ENCODE measurements at regions not wholly inside any gene's neighbourhood (a gene's known extent, or its start where the extent isn't known, plus 50 kb on each side); places are given as distances from the start of the nearest gene placed in this dataset.

DNA sequence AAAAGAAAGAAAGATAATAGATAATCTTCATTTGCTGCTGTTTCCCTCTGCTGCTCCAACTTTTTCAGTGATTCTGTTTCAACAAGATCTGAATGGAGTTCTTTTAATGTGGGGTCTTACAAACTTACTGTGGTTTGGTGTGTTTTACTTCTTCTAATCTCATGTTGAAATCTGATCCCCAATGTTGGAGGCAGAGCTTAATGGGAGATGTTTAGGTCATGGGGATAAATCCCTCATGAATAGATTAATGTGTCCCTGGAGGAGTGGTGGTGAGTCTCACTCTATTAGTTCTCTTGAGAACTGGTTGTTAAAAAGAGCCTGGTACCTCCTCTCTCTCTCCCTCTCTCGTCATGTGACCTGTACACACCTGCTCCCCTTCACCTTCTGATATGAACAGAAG, 442.4 kb downstream of the EPHA4 start:
- H3K36me3 ChIP-seq (replicated peaks): no peaks in the 10 kb centered on the region
- H3K27ac ChIP-seq: no peak overlapping the region
- H3K4me3 ChIP-seq (ENCODE audit: low read depth, low read length): no peak overlapping the region
- in situ Hi-C loops (cut with HindIII; ENCODE audit: low pct_ligation_motif_present, low sequenced_read_pairs): no loop called here
- no peaks in the 10 kb centered on the region for H3K27me3 ChIP-seq (replicated peaks)
- no peak for DNase-seq
- TF ChIP-seq, protein P1, sequence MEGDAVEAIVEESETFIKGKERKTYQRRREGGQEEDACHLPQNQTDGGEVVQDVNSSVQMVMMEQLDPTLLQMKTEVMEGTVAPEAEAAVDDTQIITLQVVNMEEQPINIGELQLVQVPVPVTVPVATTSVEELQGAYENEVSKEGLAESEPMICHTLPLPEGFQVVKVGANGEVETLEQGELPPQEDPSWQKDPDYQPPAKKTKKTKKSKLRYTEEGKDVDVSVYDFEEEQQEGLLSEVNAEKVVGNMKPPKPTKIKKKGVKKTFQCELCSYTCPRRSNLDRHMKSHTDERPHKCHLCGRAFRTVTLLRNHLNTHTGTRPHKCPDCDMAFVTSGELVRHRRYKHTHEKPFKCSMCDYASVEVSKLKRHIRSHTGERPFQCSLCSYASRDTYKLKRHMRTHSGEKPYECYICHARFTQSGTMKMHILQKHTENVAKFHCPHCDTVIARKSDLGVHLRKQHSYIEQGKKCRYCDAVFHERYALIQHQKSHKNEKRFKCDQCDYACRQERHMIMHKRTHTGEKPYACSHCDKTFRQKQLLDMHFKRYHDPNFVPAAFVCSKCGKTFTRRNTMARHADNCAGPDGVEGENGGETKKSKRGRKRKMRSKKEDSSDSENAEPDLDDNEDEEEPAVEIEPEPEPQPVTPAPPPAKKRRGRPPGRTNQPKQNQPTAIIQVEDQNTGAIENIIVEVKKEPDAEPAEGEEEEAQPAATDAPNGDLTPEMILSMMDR (IDR thresholded peaks at IDR 0.05; ENCODE audit: low read depth, low read length, missing control alignments): no peak

DNA sequence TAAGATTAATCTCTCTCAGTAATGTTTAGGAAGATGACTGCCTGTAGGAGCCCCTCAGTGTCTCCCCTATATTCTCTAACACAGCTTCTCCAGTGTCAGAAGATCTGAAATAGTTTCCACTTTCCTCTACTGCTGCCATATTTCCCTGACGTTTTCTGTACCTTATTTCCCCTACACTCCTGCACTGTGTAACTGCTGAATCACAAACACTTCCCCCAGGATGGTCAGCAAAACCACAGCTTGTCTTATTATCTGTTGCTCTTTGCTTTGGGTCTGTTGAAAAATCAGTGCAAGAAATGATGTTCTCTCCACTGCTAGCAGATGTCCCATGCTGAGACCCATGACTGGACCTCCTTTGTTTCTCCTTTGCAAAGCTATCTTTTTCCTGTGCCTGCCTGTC, 441.7 kb downstream of the EPHA4 start:
- TF ChIP-seq, protein P1 (IDR thresholded peaks at IDR 0.05; ENCODE audit: low read depth, low read length, missing control alignments): no peak
- no peak for DNase-seq
- in situ Hi-C loops (cut with HindIII; ENCODE audit: low pct_ligation_motif_present, low sequenced_read_pairs): no loop called here
- H3K27ac ChIP-seq: no peak overlapping the region
- H3K36me3 ChIP-seq (replicated peaks): no peaks in the 10 kb centered on the region
- no peak overlapping the region for H3K4me3 ChIP-seq (ENCODE audit: low read depth, low read length)
- H3K27me3 ChIP-seq (replicated peaks): no peaks in the 10 kb centered on the region

DNA sequence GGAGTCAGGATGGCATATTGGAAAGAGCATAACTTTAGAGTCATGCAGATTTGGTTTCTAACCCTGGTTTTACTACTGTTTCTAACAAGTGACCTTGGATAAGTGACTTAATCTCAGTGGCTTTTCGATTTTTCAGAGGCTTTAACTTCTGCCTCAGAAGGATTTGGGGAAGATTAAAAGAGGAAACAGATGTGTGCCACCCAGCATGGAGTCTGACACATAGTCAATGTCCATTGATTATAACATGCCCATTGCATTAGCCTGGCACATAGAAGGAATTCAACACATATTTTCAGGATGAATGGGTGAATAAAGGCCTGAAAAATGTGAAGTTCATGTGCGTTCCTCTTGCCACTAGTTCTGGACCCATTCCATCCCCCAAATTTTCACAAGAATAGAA, 438.2 kb downstream of the EPHA4 start:
- no peak overlapping the region for H3K4me3 ChIP-seq (ENCODE audit: low read depth, low read length)
- TF ChIP-seq, protein P1 (IDR thresholded peaks at IDR 0.05; ENCODE audit: low read depth, low read length, missing control alignments): no peak
- H3K27ac ChIP-seq: no peak overlapping the region
- DNase-seq: no peak
- H3K36me3 ChIP-seq (replicated peaks): no peaks in the 10 kb centered on the region
- no peaks in the 10 kb centered on the region for H3K27me3 ChIP-seq (replicated peaks)
- in situ Hi-C loops (cut with HindIII; ENCODE audit: low pct_ligation_motif_present, low sequenced_read_pairs): no loop called here

DNA sequence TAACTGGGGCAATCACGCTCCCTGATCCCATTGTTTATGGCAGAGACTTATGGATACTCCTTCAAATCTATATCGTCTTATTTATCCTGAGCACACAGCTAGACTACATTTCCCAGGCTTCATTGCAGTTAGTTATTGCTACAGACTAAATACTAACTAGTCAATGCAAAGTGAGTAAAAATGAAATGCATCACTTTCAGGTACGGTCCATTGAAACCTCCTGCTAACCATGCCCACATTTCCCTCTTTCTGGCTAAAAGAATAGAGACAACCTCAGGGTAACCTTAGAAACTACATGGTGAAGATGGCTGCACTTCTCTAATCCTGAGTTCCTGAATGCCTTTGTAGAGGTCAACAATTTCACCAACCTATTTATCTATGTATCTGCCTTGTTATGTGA, 437.4 kb downstream of the EPHA4 start:
- TF ChIP-seq, protein P1 (IDR thresholded peaks at IDR 0.05; ENCODE audit: low read depth, low read length, missing control alignments): no peak
- no peak for DNase-seq
- H3K27ac ChIP-seq: no peak overlapping the region
- H3K4me3 ChIP-seq (ENCODE audit: low read depth, low read length): no peak overlapping the region
- no peaks in the 10 kb centered on the region for H3K36me3 ChIP-seq (replicated peaks)
- H3K27me3 ChIP-seq (replicated peaks): no peaks in the 10 kb centered on the region
- in situ Hi-C loops (cut with HindIII; ENCODE audit: low pct_ligation_motif_present, low sequenced_read_pairs): no loop called here

DNA sequence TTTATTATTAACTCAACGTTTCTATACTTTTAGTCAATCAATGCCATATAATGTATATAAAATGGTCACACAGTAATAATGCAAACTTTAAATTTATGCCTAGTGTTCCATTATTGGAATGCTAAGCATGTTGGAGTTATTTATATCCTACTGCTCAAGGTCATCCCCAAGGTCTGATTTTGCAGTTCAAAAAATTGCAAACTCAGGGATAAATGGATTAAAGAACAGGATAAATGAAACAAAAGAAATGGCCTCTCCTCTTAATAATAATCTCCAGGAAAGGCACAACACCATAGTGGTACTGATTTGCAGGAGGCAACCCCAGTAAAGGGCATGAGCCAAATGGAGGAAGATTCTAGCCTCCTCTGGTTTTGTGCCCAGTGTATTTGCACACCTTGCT, 436.4 kb downstream of the EPHA4 start:
- no peaks in the 10 kb centered on the region for H3K36me3 ChIP-seq (replicated peaks)
- no peak for DNase-seq
- H3K27me3 ChIP-seq (replicated peaks): no peaks in the 10 kb centered on the region
- no peak overlapping the region for H3K4me3 ChIP-seq (ENCODE audit: low read depth, low read length)
- H3K27ac ChIP-seq: no peak overlapping the region
- in situ Hi-C loops (cut with HindIII; ENCODE audit: low pct_ligation_motif_present, low sequenced_read_pairs): no loop called here
- TF ChIP-seq, protein P1 (IDR thresholded peaks at IDR 0.05; ENCODE audit: low read depth, low read length, missing control alignments): no peak

- in situ Hi-C loops (cut with HindIII; ENCODE audit: low pct_ligation_motif_present, low sequenced_read_pairs): no loop called here
- no peaks in the 10 kb centered on the region for H3K36me3 ChIP-seq (replicated peaks)
- TF ChIP-seq, protein P1 (IDR thresholded peaks at IDR 0.05; ENCODE audit: low read depth, low read length, missing control alignments): no peak
- H3K27me3 ChIP-seq (replicated peaks): no peaks in the 10 kb centered on the region
- no peak for DNase-seq
- H3K27ac ChIP-seq: no peak overlapping the region
- no peak overlapping the region for H3K4me3 ChIP-seq (ENCODE audit: low read depth, low read length)
These were observed 434.7 kb downstream of the EPHA4 start for GRCh38 chr2:221137385-221137784.
